ENCODE measurements at regions not wholly inside any gene's neighbourhood (a gene's known extent, or its start where the extent isn't known, plus 50 kb on each side); places are given as distances from the start of the nearest gene placed in this dataset.
A peak's percentile ranks its signal among the peaks of the same experiment; 100 is the strongest.

DNA sequence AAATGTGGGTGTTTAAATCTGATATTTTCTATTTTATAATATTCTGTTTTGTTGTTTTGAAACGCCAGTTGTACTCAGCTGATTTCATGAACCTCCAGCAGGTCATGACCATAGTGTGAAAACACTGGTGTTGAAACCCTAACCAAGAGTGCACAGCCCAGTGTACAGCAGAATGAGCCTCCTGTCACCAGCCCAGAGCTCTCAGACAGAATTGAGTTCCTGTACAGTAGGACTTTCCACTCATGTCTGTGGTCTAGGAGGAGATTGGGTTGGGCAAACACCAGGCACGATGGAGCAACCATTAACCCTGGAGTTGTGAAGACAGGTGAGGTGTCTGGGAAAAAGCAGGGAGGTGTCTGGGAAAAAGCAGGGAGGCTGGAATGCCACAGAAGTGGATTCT is 908.8 kb downstream of the VRK1 start:
- H3K27ac ChIP-seq: peak overlapping the region in 7 of 21 experiments; percentile 18 to 80 (median 67)
- H3K4me3 ChIP-seq: no peak overlapping the region

DNA sequence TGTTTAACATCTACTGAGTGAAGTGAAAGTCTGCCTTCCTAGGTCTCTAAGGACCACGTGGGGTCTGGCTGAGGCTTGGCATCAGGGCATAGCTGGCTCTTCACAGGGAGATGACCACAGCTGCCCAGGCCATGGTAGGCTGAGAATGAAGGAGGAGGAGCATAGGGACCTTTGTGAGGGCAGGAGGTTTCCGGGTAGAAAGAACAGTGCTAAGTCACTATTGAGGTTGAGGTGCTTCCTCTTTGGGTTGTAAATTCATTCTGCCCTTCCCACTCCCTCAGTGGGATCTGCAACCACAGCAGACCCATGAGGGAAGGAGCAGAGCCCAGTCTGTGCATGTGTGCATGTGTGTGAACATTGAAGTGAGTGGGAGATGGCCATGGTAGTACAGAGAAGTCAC is 909.6 kb downstream of the VRK1 start:
- H3K4me3 ChIP-seq: no peak overlapping the region
- H3K27ac ChIP-seq: peak overlapping the region in 10 of 21 experiments; percentile 1 to 80 (median 46)

DNA sequence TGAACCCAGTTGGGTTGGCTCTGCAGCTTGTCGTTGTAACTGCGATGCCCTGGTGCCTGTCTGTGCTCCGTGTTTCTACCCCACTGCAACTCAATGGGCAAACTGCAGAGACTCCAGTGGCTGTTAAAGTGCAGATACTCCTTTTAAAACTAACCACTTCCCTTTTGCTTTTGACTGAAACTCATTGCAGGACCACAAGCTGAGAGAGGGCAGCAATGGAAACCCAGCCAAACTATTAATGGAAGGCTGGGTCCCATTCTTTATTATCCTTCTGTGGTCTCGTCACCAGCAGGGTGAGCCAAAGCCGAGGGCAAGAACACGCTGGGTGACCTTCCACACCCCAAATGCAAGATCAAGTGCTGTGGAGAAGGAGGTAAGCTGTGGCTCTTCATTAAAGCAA is 910.4 kb downstream of the VRK1 start:
- Histone ChIP-seq H3K4me3 (no peak overlapping the region), H3K27ac (peak overlapping the region in 7 of 21 experiments; percentile 29 to 80 (median 67))

GRCh38 chr14:97709552-97709951 is 912.4 kb downstream of the VRK1 start:
- Histone ChIP-seq H3K27ac (peak overlapping the region in 3 of 21 experiments; percentile 10 to 39 (median 34)), H3K4me3 (no peak overlapping the region)

DNA sequence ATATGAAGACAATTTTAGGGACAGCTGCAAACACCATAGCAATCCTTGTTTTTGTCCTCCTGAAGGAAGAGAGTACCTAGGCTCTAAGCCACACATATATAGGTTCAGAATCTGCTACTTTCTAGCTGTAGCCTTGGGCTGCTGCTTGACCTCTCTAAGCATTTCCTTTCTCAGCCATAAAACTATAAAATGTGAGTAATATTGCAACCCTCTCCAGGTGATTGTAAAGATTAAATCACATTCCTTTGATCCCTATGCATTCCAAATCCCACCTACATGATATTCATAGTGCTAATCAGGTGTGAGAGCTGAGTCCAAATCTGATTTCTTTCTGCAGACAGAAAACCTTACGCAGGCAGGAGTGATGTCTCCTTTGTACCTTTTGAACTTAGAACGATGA is 913.5 kb downstream of the VRK1 start:
- Histone ChIP-seq H3K27ac (no peak overlapping the region), H3K4me3 (no peak overlapping the region)

- Histone ChIP-seq H3K27ac (no peak overlapping the region), H3K4me3 (no peak overlapping the region)
These were observed 915.3 kb downstream of the VRK1 start for GRCh38 chr14:97712471-97712870.

GRCh38 chr14:97713023-97713422 is 915.8 kb downstream of the VRK1 start:
- Histone ChIP-seq H3K27ac (no peak overlapping the region), H3K4me3 (no peak overlapping the region)

GRCh38 chr14:97718886-97719442 is 921.8 kb downstream of the VRK1 start:
- Histone ChIP-seq H3K27ac (no peak overlapping the region), H3K4me3 (no peak overlapping the region)

DNA sequence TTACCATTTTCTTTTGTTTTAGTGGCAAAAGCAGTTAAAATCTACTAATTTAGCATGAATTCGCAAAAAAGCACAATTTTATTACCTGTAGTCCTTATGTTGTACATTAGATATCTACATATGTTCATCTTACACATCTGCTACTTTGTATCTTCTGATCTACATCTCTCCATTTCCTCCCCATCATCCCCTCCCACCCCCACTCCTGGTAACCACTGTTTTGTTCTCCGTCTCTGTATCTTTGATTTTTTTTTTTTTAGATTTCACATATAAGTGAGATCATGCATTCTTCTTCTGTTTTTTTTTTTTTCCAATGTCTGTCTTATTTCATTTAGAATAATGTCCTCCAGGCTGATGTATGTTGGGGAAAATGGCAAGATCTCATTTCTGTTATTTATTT is 922.7 kb downstream of the VRK1 start:
- H3K4me3 ChIP-seq: no peak overlapping the region
- no peak overlapping the region for H3K27ac ChIP-seq

DNA sequence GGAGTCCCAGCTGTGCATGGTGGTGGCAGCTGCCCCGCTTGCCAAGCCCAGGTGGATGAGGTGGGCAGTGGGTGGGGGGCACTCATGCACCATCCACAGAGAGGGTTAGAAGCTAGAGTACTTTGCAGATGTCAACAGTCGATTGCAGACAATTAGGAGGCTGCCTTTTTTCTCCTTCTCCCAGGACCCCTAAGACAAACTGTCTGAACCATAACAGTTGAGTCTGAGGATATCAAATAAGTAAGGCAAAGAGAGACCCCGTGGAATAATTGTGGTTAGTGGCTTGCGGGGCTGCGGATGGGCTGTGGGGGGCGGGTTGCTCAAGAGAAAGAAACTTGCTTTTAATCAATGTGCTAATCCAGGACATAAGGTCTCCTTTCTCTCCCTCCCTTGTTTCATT is 926.2 kb downstream of the VRK1 start:
- no peak overlapping the region for H3K4me3 ChIP-seq
- no peak overlapping the region for H3K27ac ChIP-seq

GRCh38 chr14:97723819-97724218 is 926.6 kb downstream of the VRK1 start:
- peak overlapping the region in 8 of 21 experiments; percentile 13 to 88 (median 64) for H3K27ac ChIP-seq
- H3K4me3 ChIP-seq: no peak overlapping the region

DNA sequence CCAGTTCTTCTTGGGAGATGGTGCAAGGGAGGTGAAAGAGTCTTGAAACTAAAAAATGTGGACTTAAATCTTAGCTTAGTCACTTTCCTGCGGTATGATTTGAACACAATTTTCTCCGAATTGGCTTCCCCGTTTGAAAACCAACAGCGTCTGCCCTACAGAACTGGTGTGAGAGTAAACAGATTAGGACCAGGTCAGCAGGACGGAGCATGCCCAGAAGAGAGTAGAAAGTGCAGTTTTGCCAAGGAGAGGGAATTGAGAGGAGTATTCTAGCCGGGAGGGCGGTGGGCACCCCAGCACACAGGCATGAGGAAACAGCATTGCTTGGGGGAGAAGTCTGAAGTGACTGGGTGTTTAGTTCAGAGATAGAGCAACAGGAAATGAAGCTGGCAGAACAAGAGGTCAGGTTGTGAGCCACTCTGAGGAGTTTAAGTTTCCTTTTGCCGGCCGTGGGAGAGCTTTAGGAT is 927.1 kb downstream of the VRK1 start:
- Histone ChIP-seq H3K27ac (peak overlapping the region in 9 of 21 experiments; percentile 13 to 88 (median 57)), H3K4me3 (no peak overlapping the region)

DNA sequence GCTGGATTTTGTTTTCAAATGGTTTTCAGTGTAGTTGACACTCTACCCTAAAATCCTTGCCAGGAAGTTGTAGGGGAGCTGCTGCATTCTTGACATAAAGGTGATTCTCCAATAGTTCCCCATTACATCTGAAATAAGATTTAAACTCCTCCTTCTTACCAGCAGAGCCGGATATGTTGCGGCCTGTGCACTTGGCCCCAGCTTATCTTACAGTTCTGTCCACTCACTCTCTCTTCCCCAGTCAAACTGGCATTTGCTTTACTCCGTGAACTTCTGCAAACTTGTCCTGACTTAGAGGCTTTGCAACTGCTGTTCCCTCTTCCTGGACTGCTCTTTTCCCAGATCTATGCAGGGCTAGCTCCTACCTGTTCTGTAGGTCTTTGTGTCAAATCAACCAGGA is 929.5 kb downstream of the VRK1 start:
- Histone ChIP-seq H3K4me3 (no peak overlapping the region), H3K27ac (no peak overlapping the region)

DNA sequence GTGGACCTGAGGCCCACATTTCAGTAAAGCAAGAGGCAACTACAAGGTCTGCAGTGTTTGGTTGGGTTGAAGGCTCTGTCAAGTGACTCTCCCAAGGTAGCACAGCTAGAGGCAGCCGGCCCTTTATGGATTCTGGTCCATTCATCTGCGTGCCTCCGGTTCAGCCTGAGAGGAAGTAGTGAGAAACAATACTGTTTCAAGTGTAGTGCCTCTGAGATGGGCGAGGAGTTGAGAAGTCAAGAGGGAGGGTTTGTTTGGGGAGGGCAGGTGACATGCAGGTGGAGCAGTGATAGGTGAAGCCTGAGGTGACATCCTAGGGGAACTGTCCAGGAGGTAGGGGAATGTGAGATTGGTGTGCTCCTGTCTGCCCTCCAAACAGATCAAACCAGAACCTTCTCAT is 933.5 kb downstream of the VRK1 start:
- Histone ChIP-seq H3K4me3 (no peak overlapping the region), H3K27ac (no peak overlapping the region)

GRCh38 chr14:97731800-97732199 is 934.6 kb downstream of the VRK1 start:
- H3K27ac ChIP-seq: no peak overlapping the region
- no peak overlapping the region for H3K4me3 ChIP-seq

DNA sequence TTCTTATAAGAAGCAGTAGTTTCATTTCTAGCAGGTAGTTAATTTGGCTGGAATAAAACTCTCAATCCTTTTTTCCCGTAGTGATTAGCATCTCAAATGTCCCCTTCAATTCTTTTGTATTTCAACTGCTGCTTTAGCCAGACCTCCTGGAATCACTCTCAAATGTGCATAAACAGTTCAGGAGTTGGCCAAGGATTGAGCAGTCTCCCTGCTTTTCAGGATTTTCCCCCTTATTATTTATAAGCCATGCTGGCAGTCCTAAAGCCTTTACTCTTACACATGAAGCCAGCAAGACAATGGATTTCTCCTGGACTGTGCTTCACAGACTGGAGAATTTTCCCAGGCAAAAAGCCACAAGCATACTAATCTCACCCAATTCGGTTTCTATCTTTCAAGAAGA is 950.1 kb downstream of the VRK1 start:
- H3K27ac ChIP-seq: no peak overlapping the region
- H3K4me3 ChIP-seq: no peak overlapping the region

- Histone ChIP-seq H3K4me3 (no peak overlapping the region), H3K27ac (no peak overlapping the region)
These were observed 951.4 kb downstream of the VRK1 start for GRCh38 chr14:97748616-97749015.

GRCh38 chr14:97757491-97757890 is 960.3 kb downstream of the VRK1 start:
- Histone ChIP-seq H3K4me3 (no peak overlapping the region), H3K27ac (no peak overlapping the region)

GRCh38 chr14:97760050-97760449 is 962.9 kb downstream of the VRK1 start:
- H3K27ac ChIP-seq: no peak overlapping the region
- no peak overlapping the region for H3K4me3 ChIP-seq

DNA sequence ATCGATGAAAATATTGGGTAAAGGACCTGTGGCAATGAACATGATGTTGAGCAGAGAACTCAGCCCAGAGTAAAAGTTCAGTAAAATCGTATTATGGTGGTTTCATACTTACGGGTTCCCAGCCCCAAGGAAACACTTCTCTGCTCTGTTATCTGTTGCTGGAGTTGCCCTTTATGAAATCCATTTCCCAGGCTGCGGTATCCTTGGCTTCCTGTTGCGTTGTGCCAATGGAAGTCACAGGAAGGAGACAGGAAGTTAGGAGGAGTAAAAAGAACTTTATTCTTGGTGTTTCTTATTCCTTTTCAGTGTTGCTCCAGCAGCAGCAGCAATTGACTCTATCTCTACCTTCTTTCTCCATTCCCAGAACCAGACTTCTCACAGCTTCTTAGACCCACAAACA is 965.2 kb downstream of the VRK1 start:
- Histone ChIP-seq H3K27ac (no peak overlapping the region), H3K4me3 (no peak overlapping the region)

- Histone ChIP-seq H3K27ac (peak overlapping the region in 16 of 21 experiments; percentile 3 to 71 (median 50)), H3K4me3 (no peak overlapping the region)
These were observed 974.3 kb downstream of the VRK1 start for GRCh38 chr14:97771340-97772045.

DNA sequence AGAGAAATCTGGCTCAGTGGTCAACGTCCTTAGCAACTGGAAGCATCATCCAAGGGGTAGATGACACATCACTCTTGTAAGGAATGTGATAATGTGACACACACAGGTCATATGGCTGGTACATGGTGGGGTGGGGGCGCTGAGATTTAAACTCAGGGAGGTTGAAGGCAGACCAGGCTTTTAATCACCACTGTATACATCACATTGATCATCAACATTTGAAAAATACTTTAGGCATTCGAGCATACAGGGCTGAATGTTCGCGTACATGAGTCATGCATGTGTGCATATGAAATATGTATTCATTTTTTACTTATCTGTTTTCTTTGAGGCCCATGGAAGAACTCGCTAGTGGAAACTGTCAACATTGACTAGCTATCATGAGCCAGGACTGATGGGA is 976.4 kb downstream of the VRK1 start:
- no peak overlapping the region for H3K27ac ChIP-seq
- H3K4me3 ChIP-seq: no peak overlapping the region

All from skin epidermis (tissue), 12 donors.